ENCODE measurements at regions not wholly inside any gene's neighbourhood (a gene's known extent, or its start where the extent isn't known, plus 50 kb on each side); places are given as distances from the start of the nearest gene placed in this dataset.

DNA sequence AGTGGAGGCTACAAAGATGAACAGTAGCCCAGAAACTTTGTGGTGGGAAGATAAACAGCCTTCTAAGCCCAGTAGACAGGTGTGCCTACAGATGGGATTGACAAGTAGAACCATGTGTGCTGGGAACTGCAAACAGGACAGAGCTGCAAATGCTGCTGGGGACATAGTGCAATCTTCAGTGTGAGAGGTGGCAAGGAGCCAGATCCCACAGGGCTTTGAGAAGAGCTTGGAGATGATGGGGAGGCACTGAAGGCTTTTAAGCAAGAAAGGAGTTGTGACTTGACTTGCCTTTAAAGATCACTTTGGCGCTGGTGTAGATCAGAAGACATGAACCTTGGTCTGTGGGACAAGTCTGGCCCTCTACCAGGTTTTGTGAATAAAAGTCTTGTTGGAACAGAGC is 675.2 kb downstream of the ACTL7B start:
- Histone ChIP-seq H3K27me3 (replicated peaks in 1 of 4; ENCODE audit: control extremely low read depth in 1 of 4, control insufficient read depth in 3 of 4, insufficient read depth in 4 of 4, low read length in 3 of 4) (no peaks in the 10 kb centered on the region), H2AFZ (ENCODE audit: insufficient read depth, low read depth, low read length, poor library complexity, severe bottlenecking) (no peak overlapping the region), H3K4me2 (replicated peaks; ENCODE audit: low read depth, low read length, poor library complexity, severe bottlenecking) (no peak overlapping the region), H4K20me1 (ENCODE audit: control insufficient read depth, insufficient read depth, low read length, poor library complexity, severe bottlenecking) (no peaks in the 10 kb centered on the region), H3K36me3 (replicated peaks in 1 of 2; ENCODE audit: control extremely low read depth in 1 of 2, control insufficient read depth in 1 of 2, extremely low read depth in 1 of 2, insufficient read depth in 2 of 2, low read length in 1 of 2) (no peaks in the 10 kb centered on the region), H3K4me3 (ENCODE audit: control extremely low read depth in 1 of 5, extremely low read depth in 1 of 5, insufficient read depth in 1 of 5, low read depth in 2 of 5, low read length in 4 of 5) (no peak overlapping the region), H3K27ac (ENCODE audit: low read length in 2 of 2) (no peak overlapping the region), H3K79me2 (ENCODE audit: control insufficient read depth, insufficient read depth, low read length) (no peaks in the 10 kb centered on the region), H3K9ac (ENCODE audit: low read length) (no peak overlapping the region), H3K4me1 (ENCODE audit: control insufficient read depth in 2 of 2, insufficient read depth in 2 of 2, low read length in 2 of 2) (no peaks in the 10 kb centered on the region), H3K9me3 (ENCODE audit: control extremely low read depth in 1 of 3, control insufficient read depth in 2 of 3, insufficient read depth in 1 of 3, low read length in 2 of 3) (no peaks in the 10 kb centered on the region)
- no peak overlapping the region for H3K4me3 Mint-ChIP-seq
- H3K27me3 Mint-ChIP-seq, result peaks cover 5% of the 10 kb centered on the region
- ATAC-seq (ENCODE audit: low read depth) (no peak), DNase-seq (no peak)
- POLR2A ChIA-PET, result no interaction called here
- TF ChIP-seq EZH2 (IDR thresholded peaks at IDR 0.05; ENCODE audit: borderline replicate concordance, insufficient read depth, low read depth, low read length, poor library complexity, severe bottlenecking), result no peak
- intact Hi-C loops (cut with micrococcal nuclease), result no loop called here
- H3K4me1 Mint-ChIP-seq, result no peaks in the 10 kb centered on the region
- CTCF ChIA-PET, result no interaction called here
- H3K9me3 Mint-ChIP-seq (ENCODE audit: insufficient read depth), result no peaks in the 10 kb centered on the region
- no peak overlapping the region for H3K27ac Mint-ChIP-seq
- 88% methylated on average over 1 of the region's 1 CpG for WGBS (ENCODE audit: insufficient coverage)

DNA sequence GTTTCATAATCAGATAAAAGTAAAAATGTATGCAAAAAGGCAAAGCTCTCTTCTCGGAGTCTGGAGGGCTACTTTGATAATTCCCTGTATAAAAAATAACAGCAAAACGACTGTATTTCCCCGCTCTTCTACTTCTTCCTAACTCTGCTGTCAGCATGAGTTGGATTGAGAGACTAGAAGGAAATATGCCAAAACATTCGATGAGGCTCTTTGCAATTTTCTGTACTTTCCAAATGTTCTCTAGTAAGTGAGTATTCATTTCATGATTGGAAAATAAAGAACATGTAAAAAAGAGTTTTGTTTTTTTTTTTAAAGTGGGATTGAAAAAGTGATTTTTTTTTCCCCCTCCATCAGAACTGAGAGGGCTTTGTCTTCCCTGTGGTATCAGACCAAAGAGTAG is 677.5 kb downstream of the ACTL7B start:
- H3K9me3 ChIP-seq (ENCODE audit: control extremely low read depth in 1 of 3, control insufficient read depth in 2 of 3, insufficient read depth in 1 of 3, low read length in 2 of 3), result no peaks in the 10 kb centered on the region
- no peak for ATAC-seq (ENCODE audit: low read depth)
- no CpG with 5 or more reads among the region's 4 CpGs for WGBS (ENCODE audit: insufficient coverage)
- DNase-seq, result no peak
- ChIA-PET CTCF (no interaction called here), POLR2A (no interaction called here)
- H4K20me1 ChIP-seq (ENCODE audit: control insufficient read depth, insufficient read depth, low read length, poor library complexity, severe bottlenecking), result no peaks in the 10 kb centered on the region
- no peak overlapping the region for H3K4me3 Mint-ChIP-seq
- no peak overlapping the region for H3K4me3 ChIP-seq (ENCODE audit: control extremely low read depth in 1 of 5, extremely low read depth in 1 of 5, insufficient read depth in 1 of 5, low read depth in 2 of 5, low read length in 4 of 5)
- H3K9me3 Mint-ChIP-seq (ENCODE audit: insufficient read depth), result no peaks in the 10 kb centered on the region
- peaks cover 5% of the 10 kb centered on the region for H3K27me3 Mint-ChIP-seq
- no peak overlapping the region for H3K4me2 ChIP-seq (replicated peaks; ENCODE audit: low read depth, low read length, poor library complexity, severe bottlenecking)
- no peak overlapping the region for H2AFZ ChIP-seq (ENCODE audit: insufficient read depth, low read depth, low read length, poor library complexity, severe bottlenecking)
- no peaks in the 10 kb centered on the region for H3K4me1 Mint-ChIP-seq
- intact Hi-C loops (cut with micrococcal nuclease), result no loop called here
- no peak overlapping the region for H3K9ac ChIP-seq (ENCODE audit: low read length)
- no peaks in the 10 kb centered on the region for H3K79me2 ChIP-seq (ENCODE audit: control insufficient read depth, insufficient read depth, low read length)
- no peak overlapping the region for H3K27ac ChIP-seq (ENCODE audit: low read length in 2 of 2)
- TF ChIP-seq EZH2 (IDR thresholded peaks at IDR 0.05; ENCODE audit: borderline replicate concordance, insufficient read depth, low read depth, low read length, poor library complexity, severe bottlenecking), result no peak
- TF ChIP-seq, protein P1, sequence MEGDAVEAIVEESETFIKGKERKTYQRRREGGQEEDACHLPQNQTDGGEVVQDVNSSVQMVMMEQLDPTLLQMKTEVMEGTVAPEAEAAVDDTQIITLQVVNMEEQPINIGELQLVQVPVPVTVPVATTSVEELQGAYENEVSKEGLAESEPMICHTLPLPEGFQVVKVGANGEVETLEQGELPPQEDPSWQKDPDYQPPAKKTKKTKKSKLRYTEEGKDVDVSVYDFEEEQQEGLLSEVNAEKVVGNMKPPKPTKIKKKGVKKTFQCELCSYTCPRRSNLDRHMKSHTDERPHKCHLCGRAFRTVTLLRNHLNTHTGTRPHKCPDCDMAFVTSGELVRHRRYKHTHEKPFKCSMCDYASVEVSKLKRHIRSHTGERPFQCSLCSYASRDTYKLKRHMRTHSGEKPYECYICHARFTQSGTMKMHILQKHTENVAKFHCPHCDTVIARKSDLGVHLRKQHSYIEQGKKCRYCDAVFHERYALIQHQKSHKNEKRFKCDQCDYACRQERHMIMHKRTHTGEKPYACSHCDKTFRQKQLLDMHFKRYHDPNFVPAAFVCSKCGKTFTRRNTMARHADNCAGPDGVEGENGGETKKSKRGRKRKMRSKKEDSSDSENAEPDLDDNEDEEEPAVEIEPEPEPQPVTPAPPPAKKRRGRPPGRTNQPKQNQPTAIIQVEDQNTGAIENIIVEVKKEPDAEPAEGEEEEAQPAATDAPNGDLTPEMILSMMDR (IDR thresholded peaks at IDR 0.05), result no peak
- no peaks in the 10 kb centered on the region for H3K36me3 ChIP-seq (replicated peaks in 1 of 2; ENCODE audit: control extremely low read depth in 1 of 2, control insufficient read depth in 1 of 2, extremely low read depth in 1 of 2, insufficient read depth in 2 of 2, low read length in 1 of 2)
- H3K4me1 ChIP-seq (ENCODE audit: control insufficient read depth in 2 of 2, insufficient read depth in 2 of 2, low read length in 2 of 2), result no peaks in the 10 kb centered on the region
- no peaks in the 10 kb centered on the region for H3K27me3 ChIP-seq (replicated peaks in 1 of 4; ENCODE audit: control extremely low read depth in 1 of 4, control insufficient read depth in 3 of 4, insufficient read depth in 4 of 4, low read length in 3 of 4)
- no peak overlapping the region for H3K27ac Mint-ChIP-seq

All from B cell (primary cell).